Upper lobe of left lung (tissue), 6 donors: ENCODE measurements at regions not wholly inside any gene's neighbourhood (a gene's known extent, or its start where the extent isn't known, plus 50 kb on each side); places are given as distances from the start of the nearest gene placed in this dataset.

Experiments
- ATAC-seq, 2 donors: fragments of 200-7000 bp; cut with Tn5 transposase; one replicate each; pipeline ENCODE4 v1.9.1; 2022; ENCODE audit warnings: mild to moderate bottlenecking in 2 of 2, moderate library complexity in 2 of 2; ENCODE audit not compliant: low FRiP score in 2 of 2
- DNase-seq, 2 donors: peaks; one replicate each; pipeline ENCODE4 v3.0.0-alpha.2; 2019 to 2020
- H3K27ac ChIP-seq, 4 donors: fragments of 200-600 bp; sonication (generic); one replicate each; pipeline ENCODE4 v1.5.1; 2016 to 2019
- H3K27me3 ChIP-seq, 4 donors: fragments of 200-600 bp; sonication (generic); one replicate each; pipeline ENCODE4 v1.5.1; 2017 to 2019
- H3K36me3 ChIP-seq, 4 donors: fragments of 200-600 bp; sonication (generic); one replicate each; pipeline ENCODE4 v1.5.1; 2016 to 2019
- H3K4me1 ChIP-seq, 4 donors: fragments of 200-600 bp; sonication (generic); one replicate each; pipeline ENCODE4 v1.5.1; 2018 to 2019
- H3K4me3 ChIP-seq, 4 donors: fragments of 200-600 bp; sonication (generic); one replicate each; pipeline ENCODE4 v1.5.1; 2017 to 2019; ENCODE audit warnings: mild to moderate bottlenecking in 2 of 4, moderate library complexity in 1 of 4
- H3K9me3 ChIP-seq, 4 donors: fragments of 200-600 bp; sonication (generic); one replicate each; pipeline ENCODE4 v1.5.1; 2018 to 2019
- EP300 ChIP-seq, 4 donors: sonication (generic); formaldehyde crosslinking; IDR thresholded peaks; one replicate each; pipeline ENCODE4 v1.5.1; 2017; ENCODE audit warnings: antibody characterized with exemption in 4 of 4, control low read depth in 2 of 4
- POLR2A ChIP-seq, 4 donors: fragments of 450-650 bp; IDR thresholded peaks; one replicate each; pipeline ENCODE4 v1.5.1; 2016 to 2017; ENCODE audit warnings: antibody characterized with exemption in 4 of 4, mild to moderate bottlenecking in 2 of 4
- POLR2AphosphoS5 ChIP-seq, 2 donors: sonication (generic); formaldehyde crosslinking; IDR thresholded peaks; one replicate each; pipeline ENCODE4 v1.5.1; 2017; ENCODE audit warnings: antibody characterized with exemption in 2 of 2
- WGBS, 2 donors: methylation state at CpG; one replicate each; pipeline ENCODE4 v1.1.5; 2017 to 2018; 5-methylcytosine and 5-hydroxymethylcytosine counted together
- TF ChIP-seq, protein P1 (sequence below), 6 experiments: fragments of 450-650 bp in 4 of 6; fragments of 200-600 bp in 2 of 6; sonication (generic) in 2 of 6; IDR thresholded peaks; one replicate each; pipeline ENCODE4 v1.5.1; 2016 to 2019; ENCODE audit warnings: antibody characterized with exemption in 6 of 6
- donor health status: DM: no; HTN: no; CAD: no; lungs with moderate emphysema.
- donor health status: DM: no; HTN: yes; CAD: no; lungs with severe emphysema.

DNA sequence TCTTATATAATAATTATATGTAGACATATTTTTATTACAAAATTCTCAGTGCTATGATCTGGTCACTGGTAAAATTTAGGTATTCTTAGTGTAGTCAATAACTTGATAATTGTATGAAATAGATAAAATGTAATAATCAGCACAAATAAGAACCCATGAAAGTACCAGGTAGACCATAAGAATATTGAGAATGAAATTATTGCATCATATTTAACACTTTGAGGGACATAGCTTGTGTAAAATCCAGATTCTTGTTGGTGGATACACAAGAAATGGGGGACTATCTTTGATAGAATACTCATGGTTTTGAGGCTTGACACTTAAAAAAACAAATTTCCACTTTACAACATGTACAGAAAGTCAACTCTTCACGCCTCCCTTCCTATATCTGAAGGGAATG, 898.8 kb upstream of the DDX18 start:
- no peaks in the 10 kb centered on the region for H3K9me3 ChIP-seq
- 79 to 86% methylated on average over 1 of the region's 1 CpG for WGBS, 2 donors
- ATAC-seq, result no peak

DNA sequence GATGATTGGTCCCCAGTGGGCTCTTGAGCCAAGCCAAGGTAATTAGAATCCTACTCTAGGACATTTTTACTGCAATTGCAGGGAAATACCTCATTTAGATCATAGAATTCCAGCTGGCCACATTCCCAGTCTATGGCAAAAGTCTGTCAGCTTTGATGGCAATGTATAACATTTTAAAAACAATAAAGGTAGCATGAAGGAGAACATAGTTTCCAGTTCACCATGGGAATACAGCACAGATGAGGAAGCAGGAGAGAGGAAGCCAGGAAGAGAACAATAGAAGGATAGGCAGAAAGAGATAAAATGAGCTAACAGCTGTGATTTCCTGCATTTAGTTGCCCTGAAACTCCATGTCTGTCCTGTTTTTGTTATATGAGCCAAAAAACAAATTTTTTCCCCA, 897.3 kb upstream of the DDX18 start:
- ATAC-seq (no peak), DNase-seq (no peak)
- H3K27me3 ChIP-seq, result no peaks in the 10 kb centered on the region
- H3K4me3 ChIP-seq, result no peak overlapping the region
- H3K9me3 ChIP-seq, result no peaks in the 10 kb centered on the region
- H3K4me1 ChIP-seq, result no peaks in the 10 kb centered on the region
- no peak overlapping the region for H3K27ac ChIP-seq
- H3K36me3 ChIP-seq, result no peaks in the 10 kb centered on the region
- TF ChIP-seq, protein P1, sequence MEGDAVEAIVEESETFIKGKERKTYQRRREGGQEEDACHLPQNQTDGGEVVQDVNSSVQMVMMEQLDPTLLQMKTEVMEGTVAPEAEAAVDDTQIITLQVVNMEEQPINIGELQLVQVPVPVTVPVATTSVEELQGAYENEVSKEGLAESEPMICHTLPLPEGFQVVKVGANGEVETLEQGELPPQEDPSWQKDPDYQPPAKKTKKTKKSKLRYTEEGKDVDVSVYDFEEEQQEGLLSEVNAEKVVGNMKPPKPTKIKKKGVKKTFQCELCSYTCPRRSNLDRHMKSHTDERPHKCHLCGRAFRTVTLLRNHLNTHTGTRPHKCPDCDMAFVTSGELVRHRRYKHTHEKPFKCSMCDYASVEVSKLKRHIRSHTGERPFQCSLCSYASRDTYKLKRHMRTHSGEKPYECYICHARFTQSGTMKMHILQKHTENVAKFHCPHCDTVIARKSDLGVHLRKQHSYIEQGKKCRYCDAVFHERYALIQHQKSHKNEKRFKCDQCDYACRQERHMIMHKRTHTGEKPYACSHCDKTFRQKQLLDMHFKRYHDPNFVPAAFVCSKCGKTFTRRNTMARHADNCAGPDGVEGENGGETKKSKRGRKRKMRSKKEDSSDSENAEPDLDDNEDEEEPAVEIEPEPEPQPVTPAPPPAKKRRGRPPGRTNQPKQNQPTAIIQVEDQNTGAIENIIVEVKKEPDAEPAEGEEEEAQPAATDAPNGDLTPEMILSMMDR (IDR thresholded peaks at IDR 0.05), result no peak
- TF ChIP-seq EP300 (IDR thresholded peaks at IDR 0.05) (no peak), POLR2A (IDR thresholded peaks at IDR 0.05) (no peak), POLR2AphosphoS5 (IDR thresholded peaks at IDR 0.05) (no peak)

More for the DNA sequence above, 898.8 kb upstream of the DDX18 start:
- Histone ChIP-seq H3K36me3 (no peaks in the 10 kb centered on the region), H3K4me1 (no peaks in the 10 kb centered on the region), H3K27me3 (no peaks in the 10 kb centered on the region), H3K4me3 (no peak overlapping the region), H3K27ac (no peak overlapping the region)
- TF ChIP-seq, protein P1 (IDR thresholded peaks at IDR 0.05), result no peak
- TF ChIP-seq EP300 (IDR thresholded peaks at IDR 0.05) (no peak), POLR2AphosphoS5 (IDR thresholded peaks at IDR 0.05) (no peak), POLR2A (IDR thresholded peaks at IDR 0.05) (no peak)
- no peak for DNase-seq

DNA sequence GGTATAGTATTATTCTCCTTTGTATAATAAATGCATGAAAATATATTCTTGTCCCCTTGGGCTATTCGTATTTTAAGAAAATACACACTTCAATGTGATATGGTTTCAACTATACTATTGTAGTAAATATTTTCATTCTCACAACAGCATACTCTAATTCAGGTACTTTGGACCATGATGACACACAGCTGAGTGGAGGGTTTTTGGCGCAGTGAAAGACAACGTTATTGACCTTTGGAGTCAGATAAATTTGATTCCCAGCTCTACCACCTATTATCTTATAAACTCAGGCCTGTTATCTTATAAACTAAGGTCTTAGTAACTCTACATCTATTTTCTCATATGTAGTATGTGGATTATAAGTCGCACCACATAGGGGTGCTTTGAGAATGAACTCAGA, 895.9 kb upstream of the DDX18 start:
- Histone ChIP-seq H3K36me3 (no peaks in the 10 kb centered on the region), H3K4me1 (no peaks in the 10 kb centered on the region), H3K4me3 (no peak overlapping the region), H3K9me3 (no peaks in the 10 kb centered on the region), H3K27ac (no peak overlapping the region), H3K27me3 (no peaks in the 10 kb centered on the region)
- TF ChIP-seq POLR2A (IDR thresholded peaks at IDR 0.05), result no peak
- TF ChIP-seq POLR2AphosphoS5 (IDR thresholded peaks at IDR 0.05), result no peak
- TF ChIP-seq EP300 (IDR thresholded peaks at IDR 0.05), result no peak
- TF ChIP-seq, protein P1 (IDR thresholded peaks at IDR 0.05), result no peak
- DNase-seq, result no peak
- 82 to 86% methylated on average over 4 of the region's 4 CpGs for WGBS, 2 donors
- ATAC-seq, result no peak

DNA sequence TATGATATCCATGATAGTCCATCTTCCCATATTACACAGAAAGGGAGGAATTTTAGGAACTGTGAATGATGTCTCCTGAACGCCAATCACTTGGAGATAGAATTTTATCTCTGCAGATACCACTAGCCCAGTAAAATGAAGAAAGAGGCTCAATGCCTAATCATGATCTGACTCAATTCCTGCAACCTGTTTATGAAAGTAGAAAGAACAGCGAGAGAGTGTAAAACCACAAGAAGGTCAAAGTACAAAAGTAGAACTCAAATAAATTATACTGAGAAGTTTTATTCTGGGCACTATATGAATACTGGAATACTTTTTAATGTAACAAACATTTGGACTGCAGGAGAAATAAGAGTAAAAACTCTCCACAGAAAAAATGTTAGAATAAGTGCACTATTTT, 892.1 kb upstream of the DDX18 start:
- no peaks in the 10 kb centered on the region for H3K27me3 ChIP-seq
- H3K4me3 ChIP-seq, result no peak overlapping the region
- ATAC-seq (no peak), DNase-seq (no peak)
- H3K27ac ChIP-seq, result no peak overlapping the region
- H3K36me3 ChIP-seq, result no peaks in the 10 kb centered on the region
- WGBS, 2 donors, result 78 to 79% methylated on average over 2 of the region's 2 CpGs
- no peaks in the 10 kb centered on the region for H3K9me3 ChIP-seq
- TF ChIP-seq EP300 (IDR thresholded peaks at IDR 0.05), result no peak
- no peak for TF ChIP-seq POLR2A (IDR thresholded peaks at IDR 0.05)
- no peak for TF ChIP-seq POLR2AphosphoS5 (IDR thresholded peaks at IDR 0.05)
- TF ChIP-seq, protein P1 (IDR thresholded peaks at IDR 0.05), result no peak
- H3K4me1 ChIP-seq, result no peaks in the 10 kb centered on the region

DNA sequence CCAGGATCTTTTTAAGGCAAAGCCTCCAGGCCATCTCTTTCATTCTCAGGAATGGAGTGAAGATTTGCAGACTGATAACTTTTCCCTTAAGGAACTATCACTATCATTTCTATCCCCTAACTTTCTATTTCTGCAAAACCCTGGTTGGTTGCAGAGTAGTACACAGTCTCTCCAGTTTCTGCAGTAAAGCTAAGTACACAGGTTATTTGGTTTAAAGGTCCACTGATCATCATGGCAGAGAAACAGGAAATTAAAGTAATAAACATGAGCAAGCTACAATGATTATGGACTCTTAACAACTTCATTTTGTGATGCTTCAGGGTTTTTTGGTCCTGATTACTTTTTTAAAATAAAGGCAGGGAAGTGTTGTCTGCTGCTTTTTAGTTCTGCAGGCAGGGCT, 890.0 kb upstream of the DDX18 start:
- H3K4me1 ChIP-seq, result no peaks in the 10 kb centered on the region
- H3K27me3 ChIP-seq, result no peaks in the 10 kb centered on the region
- H3K4me3 ChIP-seq, result no peak overlapping the region
- DNase-seq (no peak), ATAC-seq (no peak)
- no peak overlapping the region for H3K27ac ChIP-seq
- H3K9me3 ChIP-seq, result no peaks in the 10 kb centered on the region
- H3K36me3 ChIP-seq, result no peaks in the 10 kb centered on the region
- no peak for TF ChIP-seq POLR2AphosphoS5 (IDR thresholded peaks at IDR 0.05)
- TF ChIP-seq, protein P1 (IDR thresholded peaks at IDR 0.05), result no peak
- no peak for TF ChIP-seq POLR2A (IDR thresholded peaks at IDR 0.05)
- TF ChIP-seq EP300 (IDR thresholded peaks at IDR 0.05), result no peak
